Cardiac fibroblast (primary cell): ENCODE measurements at regions not wholly inside any gene's neighbourhood (a gene's known extent, or its start where the extent isn't known, plus 50 kb on each side); places are given as distances from the start of the nearest gene placed in this dataset.
"Not testable (repeated sequence)": the region's sequence is repeated elsewhere in the genome, so short reads cannot be mapped to it uniquely, and the experiment has no call there.

Source experiments
- DNase-seq, 2 donors: peaks; one replicate each; pipeline versions ENCODE4 v3.0.0 to v3.0.0-alpha.2; 2010; ENCODE audit warnings: low read depth in 2 of 2
- H3K4me3 ChIP-seq, 2 donors: replicated peaks in 1 of 2; 1 replicate in 1 of 2; 2 replicates in 1 of 2; pipeline ENCODE4 v1.5.1; 2011; ENCODE audit warnings: low read depth in 2 of 2, low read length in 2 of 2, mild to moderate bottlenecking in 2 of 2, moderate library complexity in 1 of 2
- CTCF ChIP-seq: IDR thresholded peaks from one replicate; pipeline ENCODE4 v1.5.1; 2011; ENCODE audit warnings: low read depth, mild to moderate bottlenecking, low read length, inconsistent platforms

- TF ChIP-seq CTCF, result no peak
- H3K4me3 ChIP-seq, result no peak overlapping the region
- DNase-seq, result no peak
These were observed 133.6 kb upstream of the GLRA1 start for GRCh38 chr5:152058267-152058666.

GRCh38 chr5:152056931-152057330 is 132.3 kb upstream of the GLRA1 start:
- no peak for TF ChIP-seq CTCF
- no peak for DNase-seq
- no peak overlapping the region for H3K4me3 ChIP-seq

DNA sequence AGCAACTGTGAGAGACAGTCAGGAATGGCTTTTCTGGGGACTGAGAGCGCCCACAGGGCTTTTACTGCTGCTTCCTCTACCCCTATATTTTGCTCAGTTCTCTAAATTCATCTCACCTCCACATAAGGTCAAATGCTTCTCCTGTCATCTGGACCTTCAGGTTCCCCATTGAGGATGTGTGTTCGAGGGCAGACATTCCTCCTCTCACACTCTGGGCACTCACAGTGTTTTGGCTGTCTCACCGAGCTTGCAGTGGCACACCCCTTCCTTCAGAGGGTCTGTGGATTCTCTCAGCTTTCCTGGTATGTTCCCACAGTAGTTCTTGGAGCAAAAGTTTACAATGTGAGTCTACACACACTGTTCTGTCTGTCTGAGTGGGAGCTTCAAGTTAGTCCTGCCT is 127.8 kb upstream of the GLRA1 start:
- no peak for DNase-seq
- no peak overlapping the region for H3K4me3 ChIP-seq
- TF ChIP-seq CTCF, result no peak

GRCh38 chr5:152051499-152052454 is 127.1 kb upstream of the GLRA1 start:
- no peak overlapping the region for H3K4me3 ChIP-seq
- no peak for DNase-seq

GRCh38 chr5:152046361-152046760 is 121.7 kb upstream of the GLRA1 start:
- TF ChIP-seq CTCF, result no peak
- DNase-seq, result no peak
- H3K4me3 ChIP-seq, result no peak overlapping the region

More at GRCh38 chr5:152051499-152052454, 127.1 kb upstream of the GLRA1 start:
- TF ChIP-seq CTCF, result no peak

GRCh38 chr5:152038856-152039255 is 114.2 kb upstream of the GLRA1 start:
- not testable (repeated sequence) for H3K4me3 ChIP-seq, DNase-seq

DNA sequence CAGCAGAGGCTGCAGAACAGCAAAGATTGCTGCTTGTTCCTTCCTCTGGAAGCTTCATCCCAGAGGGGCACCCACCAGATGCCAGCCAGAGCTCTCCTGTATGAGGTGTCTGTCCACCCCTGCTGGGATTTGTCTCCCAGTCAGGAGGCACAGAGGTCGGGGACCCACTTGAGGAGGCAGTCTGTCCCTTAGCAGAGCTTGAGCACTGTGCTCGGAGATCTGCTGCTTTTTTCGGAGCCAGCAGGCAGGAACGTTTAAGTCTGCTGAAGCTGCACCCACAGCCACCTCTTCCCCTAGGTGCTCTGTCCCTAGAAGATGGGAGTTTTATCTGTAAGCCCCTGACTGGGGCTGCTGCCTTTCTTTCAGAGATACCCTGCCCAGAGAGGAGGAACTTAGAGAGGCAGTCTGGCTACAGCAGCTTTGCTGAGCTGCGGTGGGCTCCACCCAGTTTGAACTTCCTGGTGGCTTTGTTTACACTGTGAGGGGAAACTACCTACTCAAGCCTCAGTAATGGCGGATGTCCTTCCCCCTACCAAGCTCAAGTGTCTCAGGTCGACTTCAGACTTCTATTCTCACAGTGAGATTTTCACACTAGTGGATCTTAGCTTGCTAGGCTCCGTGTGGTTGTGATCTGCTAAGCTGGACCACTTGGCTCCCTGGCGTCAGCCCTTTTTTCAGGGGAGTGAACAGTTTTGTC is 101.8 kb upstream of the GLRA1 start:
- DNase-seq, H3K4me3 ChIP-seq: not testable (repeated sequence)
